Caco-2 (cell line): ENCODE measurements at regions not wholly inside any gene's neighbourhood (a gene's known extent, or its start where the extent isn't known, plus 50 kb on each side); places are given as distances from the start of the nearest gene placed in this dataset.

Experiments used
- BruUV-seq: library from RNA; stranded (reverse); fragments of 400-500 nt; replicated peaks from 2 replicates; lab custom pipeline; 2021; lab: Mats Ljungman, UMichigan
- CTCF ChIA-PET: fragments of 300-600 bp; sonication (Branson Sonifier 250); formaldehyde crosslinking; loops from one replicate; lab custom pipeline; 2022; ENCODE audit warnings: antibody characterized with exemption; lab: Charles Lee
- POLR2A ChIA-PET: fragments of 300-600 bp; sonication (Branson Sonifier 250); formaldehyde crosslinking; loops from one replicate; lab custom pipeline; 2022; ENCODE audit warnings: antibody characterized with exemption; lab: Charles Lee
- DNase-seq, 2 experiments: peaks; one replicate each; pipeline versions ENCODE4 v3.0.0 to v3.0.0-alpha.2; 2020 to 2022
- H3K27me3 ChIP-seq: replicated peaks from 2 replicates; pipeline ENCODE4 v1.6.0; 2011; ENCODE audit warnings: low read length; ENCODE audit not compliant: control insufficient read depth, insufficient read depth
- H3K36me3 ChIP-seq: 2 replicates; pipeline ENCODE4 v1.5.1; 2011; ENCODE audit warnings: low read length; ENCODE audit not compliant: control insufficient read depth, insufficient read depth
- H3K4me1 ChIP-seq: fragments of 250-450 bp; sonication (Bioruptor Pico); 2 replicates; pipeline ENCODE4 v1.5.1; 2020; ENCODE audit warnings: mild to moderate bottlenecking
- H3K4me3 ChIP-seq: 2 replicates; pipeline ENCODE4 v1.5.1; 2011; ENCODE audit warnings: low read depth, mild to moderate bottlenecking, control low read depth, low read length
- H3K9me3 ChIP-seq: fragments of 250-450 bp; sonication (Bioruptor Pico); 2 replicates; pipeline ENCODE4 v1.5.1; 2020; ENCODE audit warnings: mild to moderate bottlenecking, moderate library complexity
- H3K27ac Mint-ChIP-seq: one replicate; pipeline ENCODE4 v1.8.0; 2022; ENCODE audit warnings: mixed read lengths; ENCODE audit not compliant: unreplicated experiment
- H3K27me3 Mint-ChIP-seq: one replicate; pipeline ENCODE4 v1.8.0; 2022; ENCODE audit warnings: mixed read lengths; ENCODE audit not compliant: insufficient read depth, unreplicated experiment
- H3K36me3 Mint-ChIP-seq: one replicate; pipeline ENCODE4 v1.8.0; 2022; ENCODE audit warnings: mild to moderate bottlenecking, mixed read lengths; ENCODE audit not compliant: insufficient read depth, unreplicated experiment
- H3K4me1 Mint-ChIP-seq: one replicate; pipeline ENCODE4 v1.8.0; 2022; ENCODE audit warnings: low read depth, mixed read lengths; ENCODE audit not compliant: unreplicated experiment
- H3K4me3 Mint-ChIP-seq: one replicate; pipeline ENCODE4 v1.8.0; 2022; ENCODE audit warnings: mild to moderate bottlenecking, moderate library complexity, mixed read lengths; ENCODE audit not compliant: unreplicated experiment
- H3K9me3 Mint-ChIP-seq: one replicate; pipeline ENCODE4 v1.8.0; 2022; ENCODE audit warnings: mixed read lengths; ENCODE audit not compliant: unreplicated experiment
- intact Hi-C: fragments of 100-400 bp; cut with micrococcal nuclease; formaldehyde crosslinking; loops from one replicate; pipeline ENCODE4 v1.10.0; 2022; ENCODE audit not compliant: unreplicated experiment
- TF ChIP-seq, protein P1 (sequence below), 2 experiments: fragments of 200-600 bp in 1 of 2; IDR thresholded peaks; 1 replicate in 1 of 2; 2 replicates in 1 of 2; pipeline versions ENCODE4 v1.5.1 to v1.8.0; 2011 to 2022; ENCODE audit warnings: antibody characterized with exemption in 1 of 2, control low read depth in 1 of 2, inconsistent platforms in 1 of 2, low read depth in 1 of 2, low read length in 1 of 2, mild to moderate bottlenecking in 1 of 2, moderate library complexity in 1 of 2; ENCODE audit not compliant: insufficient read depth in 1 of 2, severe bottlenecking in 1 of 2, unreplicated experiment in 1 of 2

DNA sequence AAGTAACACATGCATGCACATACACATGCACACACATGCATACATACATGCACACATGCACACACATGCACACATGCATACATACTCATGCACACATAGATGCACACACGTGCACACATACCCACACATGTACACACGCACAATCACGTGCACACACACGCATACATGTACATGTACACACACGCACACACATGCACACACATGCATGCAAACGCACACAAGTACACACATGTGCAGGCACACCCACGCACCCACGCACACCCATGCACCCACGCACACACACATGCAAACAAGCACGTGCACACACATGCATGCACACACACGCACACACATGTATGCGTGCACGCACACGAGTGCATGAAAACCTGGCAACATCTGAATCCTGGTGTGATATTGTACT lies 232.7 kb upstream of the CDH4 start:
- H3K9me3 Mint-ChIP-seq = peaks cover 10% of the 10 kb centered on the region
- H3K36me3 Mint-ChIP-seq = no peaks in the 10 kb centered on the region
- intact Hi-C loops = no loop called here
- no peaks in the 10 kb centered on the region for H3K4me1 ChIP-seq
- H3K27ac Mint-ChIP-seq = no peak overlapping the region
- BruUV-seq = no TSS peak
- ChIA-PET POLR2A (no interaction called here), CTCF (no interaction called here)
- no peak for DNase-seq
- TF ChIP-seq, protein P1, sequence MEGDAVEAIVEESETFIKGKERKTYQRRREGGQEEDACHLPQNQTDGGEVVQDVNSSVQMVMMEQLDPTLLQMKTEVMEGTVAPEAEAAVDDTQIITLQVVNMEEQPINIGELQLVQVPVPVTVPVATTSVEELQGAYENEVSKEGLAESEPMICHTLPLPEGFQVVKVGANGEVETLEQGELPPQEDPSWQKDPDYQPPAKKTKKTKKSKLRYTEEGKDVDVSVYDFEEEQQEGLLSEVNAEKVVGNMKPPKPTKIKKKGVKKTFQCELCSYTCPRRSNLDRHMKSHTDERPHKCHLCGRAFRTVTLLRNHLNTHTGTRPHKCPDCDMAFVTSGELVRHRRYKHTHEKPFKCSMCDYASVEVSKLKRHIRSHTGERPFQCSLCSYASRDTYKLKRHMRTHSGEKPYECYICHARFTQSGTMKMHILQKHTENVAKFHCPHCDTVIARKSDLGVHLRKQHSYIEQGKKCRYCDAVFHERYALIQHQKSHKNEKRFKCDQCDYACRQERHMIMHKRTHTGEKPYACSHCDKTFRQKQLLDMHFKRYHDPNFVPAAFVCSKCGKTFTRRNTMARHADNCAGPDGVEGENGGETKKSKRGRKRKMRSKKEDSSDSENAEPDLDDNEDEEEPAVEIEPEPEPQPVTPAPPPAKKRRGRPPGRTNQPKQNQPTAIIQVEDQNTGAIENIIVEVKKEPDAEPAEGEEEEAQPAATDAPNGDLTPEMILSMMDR (IDR thresholded peaks at IDR 0.05; ENCODE audit: insufficient read depth in 1 of 2, low read depth in 1 of 2, low read length in 1 of 2, severe bottlenecking in 1 of 2, unreplicated experiment in 1 of 2) = no peak
- peaks cover 6% of the 10 kb centered on the region; the same call in 1 of the 2 replicates for H3K9me3 ChIP-seq
- H3K36me3 ChIP-seq = no peaks in the 10 kb centered on the region
- no peaks in the 10 kb centered on the region for H3K4me1 Mint-ChIP-seq
- no peak overlapping the region for H3K4me3 Mint-ChIP-seq
- peaks cover 14% of the 10 kb centered on the region for H3K27me3 Mint-ChIP-seq
- no peaks in the 10 kb centered on the region; the same call in 1 of the 2 replicates for H3K27me3 ChIP-seq
- H3K4me3 ChIP-seq = no peak overlapping the region

DNA sequence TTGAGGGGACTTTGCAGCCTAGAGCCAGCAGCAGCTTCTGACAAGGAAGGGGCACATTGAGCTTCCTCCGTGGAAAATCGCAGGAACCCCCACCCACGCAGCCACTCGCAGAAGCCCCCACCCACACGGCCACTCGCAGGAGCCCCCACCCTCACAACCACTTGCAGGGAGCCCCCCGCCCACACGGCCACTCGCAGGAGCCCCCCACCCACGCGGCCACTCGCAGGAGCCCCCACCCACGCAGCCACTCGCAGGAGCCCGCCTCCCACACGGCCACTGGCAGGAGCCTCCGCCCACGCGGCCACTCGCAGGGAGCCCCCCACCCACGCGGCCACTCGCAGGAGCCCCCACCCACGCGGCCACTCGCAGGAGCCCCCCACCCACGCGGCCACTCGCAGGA lies 228.4 kb upstream of the CDH4 start:
- Mint-ChIP-seq H3K27me3 (peaks cover 6% of the 10 kb centered on the region), H3K4me1 (no peaks in the 10 kb centered on the region), H3K4me3 (no peak overlapping the region), H3K36me3 (peaks cover 9% of the 10 kb centered on the region), H3K9me3 (peaks cover 18% of the 10 kb centered on the region), H3K27ac (no peak overlapping the region)
- H3K36me3 ChIP-seq = no peaks in the 10 kb centered on the region
- TF ChIP-seq, protein P1 (IDR thresholded peaks at IDR 0.05; ENCODE audit: insufficient read depth in 1 of 2, low read depth in 1 of 2, low read length in 1 of 2, severe bottlenecking in 1 of 2, unreplicated experiment in 1 of 2) = no peak
- intact Hi-C loops = no loop called here
- peaks cover 8% of the 10 kb centered on the region; the same call in 1 of the 2 replicates for H3K9me3 ChIP-seq
- CTCF ChIA-PET = no interaction called here
- H3K27me3 ChIP-seq = no peaks in the 10 kb centered on the region; the same call in 1 of the 2 replicates
- no TSS peak for BruUV-seq
- no peak for DNase-seq
- no peak overlapping the region for H3K4me3 ChIP-seq
- H3K4me1 ChIP-seq = no peaks in the 10 kb centered on the region
- POLR2A ChIA-PET = no interaction called here

DNA sequence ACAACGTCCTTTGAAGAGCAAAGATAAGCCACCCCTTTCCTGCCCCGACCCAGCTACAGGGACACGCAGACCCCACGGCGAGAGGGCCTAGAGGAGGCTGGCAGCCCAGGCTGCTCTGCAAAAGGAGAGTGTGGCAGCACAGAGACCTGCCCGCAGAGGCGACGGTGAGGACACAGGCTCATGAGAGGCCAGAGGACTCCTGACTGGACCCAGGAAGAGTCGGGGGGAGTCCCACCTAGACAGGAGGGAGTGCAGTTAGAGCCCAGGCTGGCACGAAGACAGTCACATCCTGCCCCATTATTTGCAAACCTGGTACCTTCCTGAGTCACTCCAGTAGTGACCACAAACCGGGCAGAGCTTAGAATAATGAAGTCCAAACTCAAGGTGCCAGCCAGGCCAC lies 227.7 kb upstream of the CDH4 start:
- intact Hi-C loops = no loop called here
- peaks cover 5% of the 10 kb centered on the region for H3K27me3 Mint-ChIP-seq
- H3K36me3 Mint-ChIP-seq = peaks cover 9% of the 10 kb centered on the region
- no peak overlapping the region for H3K4me3 Mint-ChIP-seq
- CTCF ChIA-PET = no interaction called here
- no peaks in the 10 kb centered on the region for H3K36me3 ChIP-seq
- 0 out of 2 replicates have a peak, but pooled peaks cover 4% of the 10 kb centered on the region for H3K9me3 ChIP-seq
- H3K9me3 Mint-ChIP-seq = peaks cover 15% of the 10 kb centered on the region
- no peaks in the 10 kb centered on the region; the same call in 1 of the 2 replicates for H3K27me3 ChIP-seq
- TF ChIP-seq, protein P1 (IDR thresholded peaks at IDR 0.05; ENCODE audit: insufficient read depth in 1 of 2, low read depth in 1 of 2, low read length in 1 of 2, severe bottlenecking in 1 of 2, unreplicated experiment in 1 of 2) = no peak
- H3K27ac Mint-ChIP-seq = no peak overlapping the region
- H3K4me3 ChIP-seq = no peak overlapping the region
- no peaks in the 10 kb centered on the region for H3K4me1 ChIP-seq
- BruUV-seq = no TSS peak
- H3K4me1 Mint-ChIP-seq = no peaks in the 10 kb centered on the region
- DNase-seq = no peak
- POLR2A ChIA-PET = no interaction called here
